Ramos (cell line): ENCODE measurements at regions not wholly inside any gene's neighbourhood (a gene's known extent, or its start where the extent isn't known, plus 50 kb on each side); places are given as distances from the start of the nearest gene placed in this dataset.

Experiments
- in situ Hi-C: fragments of 300-500 bp; cut with MboI; formaldehyde crosslinking; loops from one replicate; pipeline ENCODE4 v1.14.3; 2022; ENCODE audit warnings: low sequenced_read_pairs; ENCODE audit not compliant: unreplicated experiment

DNA sequence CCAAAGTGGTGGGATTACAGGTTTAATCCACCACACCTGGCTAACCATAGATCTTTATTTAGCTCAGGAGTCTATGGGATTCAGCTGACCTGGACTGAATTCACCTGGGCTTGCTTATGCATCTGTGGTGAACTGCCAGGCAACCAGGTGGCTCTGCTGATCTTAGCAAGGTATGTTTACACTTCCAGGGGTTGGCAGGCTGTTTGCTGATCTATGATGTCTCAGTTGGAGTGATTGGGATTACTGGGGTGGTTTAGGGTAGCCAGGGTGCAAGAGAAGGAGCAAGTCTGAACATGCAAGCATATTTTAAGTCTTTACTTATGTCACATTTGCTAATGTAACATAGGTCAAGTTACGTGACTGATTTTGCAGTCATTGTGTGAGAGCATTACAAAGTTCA is 63.6 kb upstream of the JAK2 start:
- in situ Hi-C loops, result loop anchor here (10.0 kb wide), 1 partner anchor 157 kb away; no protein-coding TSS in a partner anchor

DNA sequence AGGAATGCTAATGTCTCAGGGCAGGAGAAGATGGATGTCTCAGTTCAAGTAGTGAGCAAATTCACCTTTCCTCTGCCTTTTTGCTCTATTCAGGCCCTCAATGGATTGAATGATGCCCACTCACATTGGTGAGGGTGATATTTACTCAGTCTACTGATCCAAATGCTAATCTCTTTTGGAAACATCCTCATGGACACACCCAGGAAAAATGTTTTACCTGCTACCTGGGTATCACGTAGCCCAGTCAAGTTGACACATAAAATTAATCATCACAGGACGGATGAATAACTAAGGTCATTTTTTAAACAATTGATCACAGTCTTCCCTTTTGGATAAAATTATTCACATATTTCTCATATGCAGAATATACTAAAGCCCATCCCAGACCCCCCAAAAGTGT is 63.0 kb upstream of the JAK2 start:
- in situ Hi-C loops, result loop anchor here (10.0 kb wide), 1 partner anchor 157 kb away; no protein-coding TSS in a partner anchor

DNA sequence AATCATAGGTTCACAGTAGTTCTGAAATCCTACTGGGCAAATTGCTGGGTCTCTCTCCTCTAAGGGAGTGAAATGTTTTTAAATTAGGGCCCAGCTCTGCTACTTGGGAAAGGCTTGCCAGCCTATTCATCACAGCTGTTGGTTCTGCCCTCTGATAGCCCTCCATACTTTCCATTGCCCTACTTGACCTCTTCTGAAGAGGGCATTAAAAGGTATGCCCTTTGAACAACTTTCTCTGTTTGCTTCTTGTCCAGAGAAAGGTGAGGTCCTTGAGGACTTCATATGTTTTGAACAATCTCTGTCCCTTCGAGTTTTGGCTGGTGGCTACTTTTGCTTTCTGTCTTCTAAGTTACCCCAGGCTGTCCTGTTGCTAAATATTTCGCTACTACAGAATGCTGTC is 62.3 kb upstream of the JAK2 start:
- in situ Hi-C loops, result loop anchor here (10.0 kb wide), 1 partner anchor 158 kb away; no protein-coding TSS in a partner anchor

DNA sequence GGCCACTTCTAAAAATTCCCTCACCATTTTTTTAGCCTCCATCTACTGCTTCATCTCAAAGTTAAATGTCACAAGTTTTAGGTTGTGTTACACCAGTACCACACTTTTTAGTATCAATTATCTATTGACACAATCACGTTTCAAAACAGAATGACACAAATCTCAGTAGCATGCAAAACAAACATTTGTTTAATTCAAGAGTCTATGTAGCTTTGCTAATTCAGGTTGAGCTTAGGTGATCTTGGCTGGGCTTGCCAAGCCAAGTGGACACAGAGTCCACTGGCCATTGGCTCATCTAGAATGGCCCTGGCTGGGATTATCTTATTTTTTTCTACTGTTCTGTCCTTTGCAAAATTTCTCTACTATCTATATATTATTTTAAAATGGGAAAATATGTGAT is 61.9 kb upstream of the JAK2 start:
- in situ Hi-C loops, result loop anchor here (10.0 kb wide), 1 partner anchor 158 kb away; no protein-coding TSS in a partner anchor

DNA sequence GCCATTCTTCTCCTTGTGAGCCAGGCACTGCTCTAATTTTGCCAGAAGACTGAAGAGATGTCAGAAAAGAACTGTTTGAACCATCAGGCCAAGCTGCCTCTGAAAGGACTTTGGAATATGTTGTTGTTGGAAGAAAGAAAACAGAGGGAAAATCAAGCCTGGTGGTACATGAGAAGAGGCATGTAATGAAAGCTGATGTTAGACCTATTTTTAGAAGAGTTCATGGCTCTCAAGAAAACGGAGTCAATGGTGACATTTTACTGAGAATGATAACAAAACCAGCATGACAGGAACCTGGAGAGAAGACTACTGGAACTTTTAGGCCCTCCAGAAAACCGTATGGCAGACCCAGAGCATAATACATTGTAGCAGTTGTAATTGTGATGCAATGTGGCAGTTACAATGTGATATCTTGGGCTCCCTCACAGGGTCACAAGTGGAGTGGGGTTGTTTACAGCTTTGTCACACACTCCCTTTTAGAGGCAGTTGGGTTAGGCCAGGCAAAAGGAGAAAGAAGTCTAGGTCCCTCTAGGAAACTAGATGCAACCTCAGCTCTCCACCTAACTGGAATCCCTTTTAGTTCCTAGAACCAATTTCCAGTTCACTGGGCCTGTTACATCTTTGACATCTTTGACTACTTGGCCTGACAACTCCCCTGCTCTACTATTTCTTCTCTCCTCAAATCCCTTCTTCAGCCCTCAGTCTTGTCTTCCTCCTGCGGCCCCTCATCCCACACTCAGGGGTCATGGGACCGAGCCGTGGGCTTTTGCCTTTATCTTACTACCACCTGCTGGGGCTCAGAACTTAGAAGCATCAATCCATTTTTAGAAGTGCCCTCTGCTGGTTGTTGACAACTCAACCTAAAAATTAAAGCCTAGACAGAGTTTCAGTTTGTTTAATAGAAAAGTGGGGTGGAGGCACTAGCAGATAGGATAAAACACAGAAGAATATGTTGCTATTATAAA is 61.2 kb upstream of the JAK2 start:
- in situ Hi-C loops, result loop anchor here (10.0 kb wide), 1 partner anchor 159 kb away; no protein-coding TSS in a partner anchor

DNA sequence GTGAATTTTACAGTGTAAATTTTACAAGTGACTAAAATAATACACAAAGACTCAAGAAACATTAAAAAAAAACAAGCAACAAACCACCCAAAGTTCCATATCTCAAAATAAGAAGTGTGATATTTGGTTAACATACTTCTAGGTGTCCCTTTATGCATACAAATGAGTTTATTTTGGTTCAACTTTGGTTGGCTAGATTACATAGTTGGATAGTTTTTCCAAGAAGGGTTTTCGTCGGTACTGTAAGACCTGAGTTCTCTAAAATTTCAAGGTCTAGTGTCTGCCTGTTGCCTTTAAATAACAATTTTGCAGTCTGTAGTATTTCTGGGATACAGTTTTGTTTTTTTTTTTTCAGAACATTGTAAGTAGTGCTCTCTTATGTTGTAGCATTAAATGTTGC is 58.8 kb upstream of the JAK2 start:
- in situ Hi-C loops, result loop anchor here (10.0 kb wide), 1 partner anchor 161 kb away; no protein-coding TSS in a partner anchor

DNA sequence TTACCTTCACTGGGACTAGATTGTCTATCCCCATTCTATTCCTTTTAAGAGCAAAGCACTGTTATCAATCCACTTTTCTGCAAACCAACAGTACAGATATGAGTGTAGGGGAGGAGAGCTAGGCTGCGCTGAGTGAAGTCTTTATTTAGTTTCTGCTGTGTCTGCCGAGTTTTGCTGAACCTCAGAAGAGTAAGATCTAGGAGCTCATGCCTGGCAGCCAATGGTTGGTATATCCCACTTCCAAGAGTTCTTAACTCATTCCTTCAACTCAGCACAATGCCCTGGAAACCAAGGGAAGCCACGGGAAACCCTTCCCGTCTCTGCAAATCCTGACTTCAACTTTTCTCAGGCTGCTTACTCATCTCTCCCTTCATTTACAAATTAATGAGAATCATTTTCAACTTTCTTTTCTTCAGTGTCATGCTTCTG is 58.0 kb upstream of the JAK2 start:
- in situ Hi-C loops, result loop anchor here (10.0 kb wide), 1 partner anchor 162 kb away; no protein-coding TSS in a partner anchor

DNA sequence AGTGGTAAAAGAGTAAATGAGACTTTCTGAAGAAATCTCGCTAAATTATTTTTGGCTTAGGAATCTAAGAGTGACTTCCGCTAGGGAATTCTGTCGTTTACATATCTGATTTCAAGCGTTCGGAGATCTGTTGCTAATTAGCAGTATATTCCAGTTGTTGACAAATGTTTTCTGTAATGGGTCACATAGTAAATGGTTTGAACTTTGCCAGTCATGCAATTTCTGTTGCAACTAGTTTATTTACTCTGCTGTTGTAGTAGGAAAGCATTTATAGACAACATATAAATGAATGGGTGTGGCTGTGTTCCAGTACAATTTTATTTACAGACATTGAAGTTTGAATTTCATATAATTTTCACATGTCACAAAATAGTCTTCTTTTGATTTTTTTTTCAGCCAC is 57.4 kb upstream of the JAK2 start:
- in situ Hi-C loops, result loop anchor here (10.0 kb wide), 1 partner anchor 163 kb away; no protein-coding TSS in a partner anchor

DNA sequence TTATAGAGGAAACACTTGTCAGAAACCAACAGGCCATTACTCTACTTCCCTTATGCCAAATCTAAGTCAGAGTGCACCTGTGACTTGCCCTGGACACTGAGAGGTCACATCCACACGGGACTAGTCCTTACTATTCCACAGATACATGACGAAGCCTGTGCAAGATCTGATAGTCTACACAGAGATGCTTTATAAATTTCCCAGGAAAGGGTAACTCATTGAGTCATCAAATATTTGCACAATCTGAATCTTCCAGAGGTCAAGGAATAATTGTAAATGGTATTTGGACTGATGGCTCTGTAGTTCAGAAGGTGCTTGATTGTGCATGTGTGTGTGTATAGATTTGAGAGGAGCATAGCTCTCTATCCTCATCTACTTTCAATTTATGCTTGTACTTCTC is 55.2 kb upstream of the JAK2 start:
- in situ Hi-C loops, result loop anchor here (10.0 kb wide), 1 partner anchor 165 kb away; no protein-coding TSS in a partner anchor

DNA sequence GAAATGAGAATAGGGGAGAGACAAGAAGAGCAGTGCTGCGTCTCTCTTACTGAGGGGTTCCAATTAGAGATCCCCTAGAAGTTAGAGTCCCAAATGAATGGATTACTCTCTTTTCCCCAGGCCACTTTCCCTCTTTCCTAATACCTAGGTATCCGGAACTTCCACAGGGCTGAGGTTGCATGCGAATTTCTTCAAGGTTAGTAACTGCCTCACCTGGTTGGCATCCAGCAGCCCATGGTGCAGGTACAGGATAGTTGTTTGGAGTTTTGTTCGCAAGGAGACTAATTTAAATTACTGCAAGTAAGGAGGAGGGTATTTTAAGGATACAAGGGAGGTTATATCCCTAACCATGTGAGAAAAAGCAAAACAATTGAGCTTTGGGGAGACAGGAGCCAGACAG is 52.4 kb upstream of the JAK2 start:
- in situ Hi-C loops, result no loop called here

DNA sequence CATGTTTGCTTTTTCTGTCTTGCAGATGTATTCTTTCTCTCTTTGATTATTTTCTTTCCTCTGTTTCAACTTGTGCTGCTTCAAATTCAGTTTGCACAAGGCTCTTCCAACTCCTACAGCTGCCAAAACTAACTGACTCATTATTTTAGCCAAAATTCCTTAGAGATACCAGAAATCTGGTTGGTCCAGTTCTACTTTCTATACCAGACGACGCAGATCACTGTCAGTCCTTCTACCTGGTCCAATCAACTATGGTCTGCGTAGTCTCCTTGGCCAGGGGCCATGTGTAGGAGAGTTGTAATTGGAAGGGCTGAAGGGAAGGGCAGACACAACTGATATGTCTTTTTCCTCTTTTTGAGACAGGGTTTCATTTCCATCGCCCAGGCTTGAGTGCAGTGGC is 51.9 kb upstream of the JAK2 start:
- in situ Hi-C loops, result no loop called here

DNA sequence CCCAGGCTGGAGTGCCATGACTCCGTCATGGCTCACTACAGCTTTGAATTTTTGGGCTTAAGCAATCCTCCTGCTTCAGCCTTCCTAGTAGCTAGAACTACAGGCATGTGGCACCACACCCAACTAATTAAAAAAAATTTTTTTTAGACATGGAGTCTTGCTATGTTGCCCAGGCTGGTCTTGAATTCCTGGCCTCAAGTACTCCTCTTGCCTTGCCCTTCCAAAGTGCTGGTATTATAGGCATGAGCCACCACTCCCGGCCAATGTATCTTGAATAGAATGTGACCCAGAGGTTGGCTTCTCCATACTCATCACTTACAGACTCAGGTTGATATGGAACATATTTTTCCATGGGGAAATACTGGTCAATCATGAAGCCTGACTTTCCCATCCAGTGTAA is 51.2 kb upstream of the JAK2 start:
- in situ Hi-C loops, result no loop called here

DNA sequence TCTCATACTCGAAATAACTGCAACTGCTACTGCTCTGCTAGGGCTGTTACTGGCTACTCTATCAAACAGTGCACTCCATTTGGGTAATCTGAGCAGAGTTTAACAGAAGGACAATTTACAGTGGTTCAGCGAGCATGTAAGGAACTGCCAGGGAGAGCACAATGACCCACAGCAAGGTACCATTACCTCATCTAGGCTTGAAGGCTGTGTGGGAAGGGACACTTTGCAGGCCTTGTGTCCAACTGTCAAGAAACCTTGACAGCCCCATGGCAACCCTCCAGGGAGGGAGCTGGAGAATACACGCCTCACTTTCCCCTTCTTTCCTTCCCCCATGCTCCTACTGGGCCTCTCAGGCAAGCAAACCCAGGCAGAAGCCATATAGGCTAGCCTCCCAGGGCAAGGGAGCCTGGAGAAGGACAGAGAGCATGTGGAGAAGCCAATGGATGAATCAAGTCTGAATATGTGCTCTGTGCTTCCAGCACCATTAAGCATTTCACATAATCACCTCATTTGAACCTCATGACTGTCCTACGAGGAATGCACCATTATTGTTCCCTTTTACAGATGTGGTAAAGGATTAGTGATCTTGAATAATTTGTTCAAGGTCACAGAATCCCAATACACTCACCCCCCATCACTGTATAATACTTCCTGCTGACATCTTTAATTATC is 49.9 kb upstream of the JAK2 start:
- in situ Hi-C loops, result no loop called here
